ENCODE measurements at regions not wholly inside any gene's neighbourhood (a gene's known extent, or its start where the extent isn't known, plus 50 kb on each side); places are given as distances from the start of the nearest gene placed in this dataset.
"Not testable (repeated sequence)": the region's sequence is repeated elsewhere in the genome, so short reads cannot be mapped to it uniquely, and the experiment has no call there.

DNA sequence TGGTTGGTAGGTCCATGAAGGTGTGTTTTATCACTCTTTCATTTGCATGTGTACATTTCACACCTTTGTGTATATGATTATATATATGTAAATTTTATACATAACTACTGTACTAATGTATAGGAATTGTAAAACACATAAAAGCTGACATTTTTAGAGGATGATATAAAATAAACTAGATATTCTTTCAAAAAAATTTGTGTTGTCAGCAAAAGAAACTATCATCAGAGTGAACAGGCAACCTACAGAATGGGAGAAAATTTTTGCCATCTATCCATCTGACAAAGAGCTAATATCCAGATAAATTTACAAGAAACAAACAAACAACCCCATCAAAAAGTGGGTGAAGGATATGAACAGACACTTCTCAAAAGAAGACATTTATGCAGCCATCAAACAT is 129.3 kb upstream of the PLD5 start:
- not testable (repeated sequence) for TF ChIP-seq ZNF12 (CRISPR knock-in tag; IDR thresholded peaks at IDR 0.05); NCOA2 (IDR thresholded peaks at IDR 0.05; ENCODE audit: partially characterized antibody in 2 of 2); YY1 (IDR thresholded peaks at IDR 0.05; ENCODE audit: borderline replicate concordance in 1 of 3, control insufficient read depth in 1 of 3, extremely low read depth in 1 of 3, insufficient read depth in 3 of 3, insufficient read length in 1 of 3, insufficient replicate concordance in 2 of 3, low read depth in 1 of 3, low read length in 2 of 3); ZNF239 (CRISPR knock-in tag; IDR thresholded peaks at IDR 0.05); SMAD1 (IDR thresholded peaks at IDR 0.05; ENCODE audit: low read depth, low read length, partially characterized antibody); SMAD3 (CRISPR knock-in tag; conservative IDR thresholded peaks at IDR 0.05)
- TF ChIP-seq, protein P1, sequence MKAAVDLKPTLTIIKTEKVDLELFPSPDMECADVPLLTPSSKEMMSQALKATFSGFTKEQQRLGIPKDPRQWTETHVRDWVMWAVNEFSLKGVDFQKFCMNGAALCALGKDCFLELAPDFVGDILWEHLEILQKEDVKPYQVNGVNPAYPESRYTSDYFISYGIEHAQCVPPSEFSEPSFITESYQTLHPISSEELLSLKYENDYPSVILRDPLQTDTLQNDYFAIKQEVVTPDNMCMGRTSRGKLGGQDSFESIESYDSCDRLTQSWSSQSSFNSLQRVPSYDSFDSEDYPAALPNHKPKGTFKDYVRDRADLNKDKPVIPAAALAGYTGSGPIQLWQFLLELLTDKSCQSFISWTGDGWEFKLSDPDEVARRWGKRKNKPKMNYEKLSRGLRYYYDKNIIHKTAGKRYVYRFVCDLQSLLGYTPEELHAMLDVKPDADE (conservative IDR thresholded peaks at IDR 0.05; ENCODE audit: control insufficient read depth, low read depth, low read length) = not testable (repeated sequence)
- TF ChIP-seq, protein P2, sequence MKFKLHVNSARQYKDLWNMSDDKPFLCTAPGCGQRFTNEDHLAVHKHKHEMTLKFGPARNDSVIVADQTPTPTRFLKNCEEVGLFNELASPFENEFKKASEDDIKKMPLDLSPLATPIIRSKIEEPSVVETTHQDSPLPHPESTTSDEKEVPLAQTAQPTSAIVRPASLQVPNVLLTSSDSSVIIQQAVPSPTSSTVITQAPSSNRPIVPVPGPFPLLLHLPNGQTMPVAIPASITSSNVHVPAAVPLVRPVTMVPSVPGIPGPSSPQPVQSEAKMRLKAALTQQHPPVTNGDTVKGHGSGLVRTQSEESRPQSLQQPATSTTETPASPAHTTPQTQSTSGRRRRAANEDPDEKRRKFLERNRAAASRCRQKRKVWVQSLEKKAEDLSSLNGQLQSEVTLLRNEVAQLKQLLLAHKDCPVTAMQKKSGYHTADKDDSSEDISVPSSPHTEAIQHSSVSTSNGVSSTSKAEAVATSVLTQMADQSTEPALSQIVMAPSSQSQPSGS (CRISPR knock-in tag; IDR thresholded peaks at IDR 0.05) = not testable (repeated sequence)

All from K562 (cell line).